ENCODE measurements at regions not wholly inside any gene's neighbourhood (a gene's known extent, or its start where the extent isn't known, plus 50 kb on each side); places are given as distances from the start of the nearest gene placed in this dataset.

DNA sequence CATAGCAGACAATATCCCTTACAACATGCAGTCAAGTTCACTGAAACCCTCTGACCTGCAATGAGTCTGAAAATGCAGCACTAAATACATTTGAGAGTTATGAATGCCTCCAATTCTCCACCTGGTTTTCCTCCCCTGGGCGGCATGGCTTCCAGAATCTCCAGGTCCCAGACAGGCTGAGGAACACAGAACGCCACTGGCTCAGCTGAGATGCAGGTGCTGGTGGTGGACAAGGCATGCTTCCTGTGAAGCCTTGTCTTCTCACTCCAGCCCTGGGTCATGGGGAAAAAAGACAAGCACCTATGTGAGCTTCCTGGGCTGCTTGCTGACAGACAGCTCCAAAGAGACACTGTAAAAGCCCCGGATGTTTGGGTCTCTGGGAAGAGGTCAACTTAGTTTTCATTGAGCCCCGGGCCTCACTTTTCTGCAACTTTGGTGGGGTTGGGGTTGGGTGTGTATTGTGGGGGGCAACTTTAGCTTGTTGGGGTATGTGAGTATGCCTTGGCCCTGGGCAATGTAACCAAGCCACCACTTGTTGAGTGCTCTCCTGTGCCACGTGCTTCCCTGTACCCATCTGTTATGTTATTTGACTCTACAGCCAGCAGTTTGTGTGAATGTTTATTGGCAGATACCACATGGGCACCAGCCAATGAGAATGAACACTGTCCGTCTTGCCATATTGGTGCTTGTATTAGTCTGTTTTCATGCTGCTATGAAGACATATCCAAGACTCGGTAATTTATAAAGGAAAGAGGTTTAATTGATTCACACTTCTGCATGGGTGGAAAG, 127.8 kb downstream of the EMX2 start:
- DNase-seq (ENCODE audit: low spot score) = no peak

GRCh38 chr10:117673230-117674010, 130.9 kb downstream of the EMX2 start:
- DNase-seq (ENCODE audit: low spot score) = no peak

DNA sequence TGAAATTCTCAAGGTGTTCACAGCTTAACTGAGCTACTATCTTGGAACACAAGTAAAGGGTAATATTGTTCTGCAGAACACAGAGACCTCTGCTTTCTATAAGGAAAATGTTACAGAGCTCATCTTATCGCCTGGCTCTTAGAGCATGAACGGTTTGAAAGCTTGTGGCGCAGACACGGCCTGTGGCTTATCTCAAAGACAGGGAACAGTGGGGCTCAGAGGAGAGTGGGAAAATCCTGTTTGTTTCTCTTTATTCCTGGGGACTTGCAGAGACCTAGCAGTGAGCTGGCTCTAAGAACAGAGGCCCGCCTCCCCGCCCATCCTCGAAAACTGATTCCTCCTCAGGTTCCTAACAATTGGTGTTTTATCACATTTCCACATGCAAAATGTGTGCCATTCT, 131.7 kb downstream of the EMX2 start:
- DNase-seq (ENCODE audit: low spot score) = no peak

DNA sequence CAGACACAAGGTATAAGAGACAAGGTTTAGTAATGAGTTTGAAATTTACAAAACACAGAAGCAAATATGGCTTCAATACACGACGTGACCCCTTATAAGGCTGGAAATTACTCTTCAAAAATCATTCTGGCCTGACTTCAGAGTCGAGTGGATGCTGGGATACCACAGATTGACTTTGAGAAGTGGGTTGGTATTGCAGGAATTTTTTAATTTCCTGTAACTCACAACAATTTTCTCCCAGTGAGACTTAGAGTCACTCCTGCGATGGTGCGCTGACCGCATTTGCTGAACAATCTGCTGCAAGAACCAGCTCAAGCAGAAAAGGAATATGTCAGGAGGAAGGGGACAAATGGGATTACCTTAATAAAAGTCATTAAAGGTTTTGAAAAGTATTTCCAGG, 132.1 kb downstream of the EMX2 start:
- DNase-seq (ENCODE audit: low spot score) = no peak

DNA sequence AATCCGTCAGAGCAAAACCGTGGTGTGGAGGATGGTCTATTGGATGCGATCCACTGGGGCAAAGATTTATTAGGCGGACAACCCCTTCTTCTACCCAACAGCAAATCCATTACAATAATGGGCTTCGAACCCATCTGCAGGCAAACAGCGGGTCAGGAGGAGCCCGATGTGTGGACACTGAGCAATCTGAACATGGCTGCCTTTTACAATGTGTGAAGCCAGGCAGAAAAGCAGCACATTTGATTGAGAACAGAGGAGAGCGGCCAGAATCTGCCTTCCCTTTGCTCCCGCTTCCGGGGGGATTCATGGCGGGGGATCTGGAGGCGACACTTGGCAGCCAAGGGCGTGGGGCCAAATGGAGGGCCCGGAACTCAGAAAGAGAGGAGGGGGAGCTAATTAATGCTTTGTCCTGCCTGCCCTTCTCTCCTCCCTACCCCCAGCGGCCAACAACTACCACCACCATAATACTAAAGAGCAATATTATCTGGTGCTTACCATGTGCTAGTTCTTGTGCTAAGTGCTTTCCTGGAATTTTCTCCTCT, 133.0 kb downstream of the EMX2 start:
- DNase-seq (ENCODE audit: low spot score) = no peak

DNA sequence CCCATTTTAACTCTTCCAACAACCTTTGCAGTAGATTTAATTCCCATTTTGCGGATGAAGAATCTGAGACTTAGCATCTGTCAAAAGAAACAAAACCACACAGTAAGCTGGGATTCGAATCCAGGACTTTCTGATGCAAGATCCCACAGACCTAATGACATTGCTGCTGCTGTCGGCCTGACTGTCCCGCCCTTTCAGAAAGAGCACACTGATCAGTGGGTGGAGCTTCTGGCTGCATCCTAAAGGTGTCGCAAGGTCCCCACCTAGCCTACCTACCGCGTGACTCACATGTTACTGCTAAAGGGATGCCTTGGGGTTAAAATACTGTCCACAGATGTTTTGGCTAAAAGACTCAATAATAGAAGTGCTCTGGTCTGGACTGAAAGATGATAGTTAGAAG, 134.7 kb downstream of the EMX2 start:
- DNase-seq (ENCODE audit: low spot score) = no peak

GRCh38 chr10:117677890-117678500, 135.4 kb downstream of the EMX2 start:
- DNase-seq (ENCODE audit: low spot score) = no peak

DNA sequence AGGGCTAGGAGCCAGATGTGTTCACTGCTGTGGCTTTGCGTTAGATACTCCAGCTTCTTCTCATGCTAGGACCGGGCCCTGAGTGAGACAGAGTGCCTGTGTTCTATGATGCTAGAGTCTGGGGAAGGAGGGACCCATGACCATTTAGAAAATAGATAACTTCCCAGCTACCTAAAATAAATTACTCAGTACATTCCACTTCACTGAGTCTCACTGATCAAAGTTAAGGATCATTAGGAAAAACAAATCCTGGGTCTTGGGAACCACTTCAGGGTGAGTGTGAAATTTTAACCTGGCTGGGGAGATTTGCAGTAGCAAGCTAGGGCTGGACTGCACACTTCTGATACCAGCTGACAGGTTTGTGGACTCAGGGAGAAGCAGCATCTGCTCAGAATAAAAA, 138.1 kb downstream of the EMX2 start:
- no peak for DNase-seq (ENCODE audit: low spot score)

GRCh38 chr10:117681104-117681503, 138.6 kb downstream of the EMX2 start:
- no peak for DNase-seq (ENCODE audit: low spot score)

DNA sequence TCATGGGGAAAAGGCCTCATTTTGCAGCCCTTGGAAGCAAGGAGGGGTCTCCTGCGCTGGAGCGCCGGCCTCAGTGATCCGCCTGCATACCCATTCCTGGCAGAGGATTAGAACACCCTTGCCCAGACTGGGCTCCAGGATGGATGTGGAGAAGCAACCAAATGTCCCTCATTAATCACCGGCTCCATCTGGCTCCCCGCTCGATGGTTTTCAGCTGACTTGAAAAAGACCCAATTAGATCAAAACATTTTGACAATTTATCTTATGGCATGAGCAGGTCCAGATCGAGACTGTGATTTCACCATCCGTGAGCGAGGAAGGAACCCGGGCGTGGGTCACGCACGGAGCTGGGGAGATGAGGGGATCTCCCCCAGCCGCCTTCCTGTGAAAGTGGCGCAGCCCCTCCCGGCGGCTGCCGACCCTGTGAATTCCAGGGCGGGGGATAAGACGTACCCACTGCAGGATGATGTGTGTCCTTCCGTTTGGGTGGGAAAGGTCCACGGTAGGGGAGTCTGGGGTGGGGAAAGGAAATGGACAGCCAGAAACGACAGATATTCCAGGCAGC, 141.6 kb downstream of the EMX2 start:
- no peak for DNase-seq (ENCODE audit: low spot score)

- DNase-seq (ENCODE audit: low spot score) = no peak
Measured at GRCh38 chr10:117684672-117685211, 142.2 kb downstream of the EMX2 start.

DNA sequence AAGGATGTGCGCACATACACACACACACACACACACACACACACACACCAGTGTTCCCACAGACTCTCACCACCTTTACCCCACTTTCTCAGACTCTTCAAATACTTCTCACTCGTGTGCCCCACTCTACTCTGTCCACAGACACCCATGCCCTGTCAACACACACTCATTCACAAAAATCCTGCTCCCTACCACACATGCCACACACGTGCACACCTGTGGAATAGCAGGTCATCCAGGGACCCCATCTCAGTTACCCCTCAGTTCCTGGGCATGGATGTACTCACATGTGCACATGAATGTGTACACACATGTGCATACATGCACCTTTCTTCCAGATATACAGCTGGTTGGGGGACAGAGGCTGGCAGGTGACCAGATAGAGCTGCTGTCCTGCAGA, 142.9 kb downstream of the EMX2 start:
- no peak for DNase-seq (ENCODE audit: low spot score)

DNA sequence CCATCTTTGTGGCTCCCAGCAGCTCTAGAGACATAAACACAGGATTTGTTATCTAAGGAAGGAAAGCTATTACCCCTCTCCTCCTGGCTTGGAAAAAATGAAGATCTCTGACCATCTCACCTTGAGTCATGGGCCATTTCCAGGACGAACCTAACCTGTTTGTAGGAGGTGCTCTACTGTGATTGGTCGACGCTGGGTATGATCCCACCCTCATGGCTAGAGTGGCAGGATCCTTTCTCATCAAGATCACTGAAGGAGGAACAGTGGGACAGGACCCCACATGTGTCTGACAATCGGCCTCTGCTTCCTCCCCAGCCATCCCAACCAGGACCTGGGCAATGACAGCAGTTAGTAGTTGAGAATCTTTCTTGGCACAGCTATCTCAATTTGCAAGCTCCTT, 144.1 kb downstream of the EMX2 start:
- no peak for DNase-seq (ENCODE audit: low spot score)

DNA sequence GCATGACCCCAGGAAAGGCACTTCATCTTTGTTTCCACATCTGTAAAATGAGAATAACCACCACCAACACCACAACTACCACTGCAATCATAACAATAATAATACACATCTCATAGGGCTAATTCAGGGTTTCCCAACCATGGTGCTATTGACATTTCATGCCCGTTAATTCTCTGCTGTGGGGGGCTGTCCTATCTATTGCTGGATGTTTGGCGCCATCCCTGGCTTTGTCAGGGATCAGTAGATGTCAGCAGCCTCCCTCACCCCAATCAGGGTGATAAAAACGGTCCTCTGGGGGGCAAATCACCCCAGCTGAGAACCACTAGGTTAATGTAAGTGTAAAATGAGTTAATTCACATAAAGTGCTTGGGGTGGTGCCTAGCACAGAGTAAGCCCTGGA, 145.8 kb downstream of the EMX2 start:
- no peak for DNase-seq (ENCODE audit: low spot score)

DNA sequence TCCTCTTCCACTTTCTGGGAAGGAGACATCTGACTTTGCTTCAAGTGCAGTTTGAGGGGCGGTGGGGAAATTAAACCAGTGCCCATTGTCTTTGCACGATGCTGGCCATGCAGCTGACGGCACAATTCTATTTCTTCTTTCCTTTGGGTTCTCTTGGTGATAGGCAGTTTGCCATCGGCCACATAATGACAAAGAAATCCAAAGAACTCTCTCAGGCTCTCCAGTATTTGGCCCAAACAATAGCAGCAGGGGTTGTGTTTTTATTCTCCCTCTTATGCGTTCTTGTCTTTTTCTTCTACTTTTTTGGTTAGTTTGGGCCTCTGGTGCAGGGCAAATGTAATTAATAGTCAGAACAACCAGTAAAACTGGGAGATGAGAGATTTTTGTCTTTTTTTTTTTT, 147.0 kb downstream of the EMX2 start:
- DNase-seq (ENCODE audit: low spot score) = no peak

DNA sequence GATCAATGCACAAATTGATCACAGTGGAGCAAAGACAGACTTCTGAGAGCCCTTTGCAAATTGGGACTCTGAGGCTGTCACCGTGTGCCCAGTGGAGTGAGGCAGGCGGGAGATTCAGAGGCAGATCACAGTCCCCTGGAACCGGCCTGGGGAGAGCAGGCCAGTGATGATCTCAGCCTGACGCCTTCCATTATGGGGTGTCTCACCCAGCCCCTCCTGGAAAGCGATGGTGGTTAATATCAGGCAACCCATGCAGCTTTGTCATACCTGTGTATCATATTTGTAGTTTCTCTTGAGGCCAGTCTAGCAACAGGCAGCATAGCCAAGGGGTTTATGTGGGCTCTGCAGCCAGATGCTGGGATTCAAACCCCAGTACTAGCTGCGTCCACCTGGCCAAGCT, 147.8 kb downstream of the EMX2 start:
- DNase-seq (ENCODE audit: low spot score) = no peak

- DNase-seq (ENCODE audit: low spot score) = no peak
Measured at GRCh38 chr10:117694190-117694589, 151.6 kb downstream of the EMX2 start.

DNA sequence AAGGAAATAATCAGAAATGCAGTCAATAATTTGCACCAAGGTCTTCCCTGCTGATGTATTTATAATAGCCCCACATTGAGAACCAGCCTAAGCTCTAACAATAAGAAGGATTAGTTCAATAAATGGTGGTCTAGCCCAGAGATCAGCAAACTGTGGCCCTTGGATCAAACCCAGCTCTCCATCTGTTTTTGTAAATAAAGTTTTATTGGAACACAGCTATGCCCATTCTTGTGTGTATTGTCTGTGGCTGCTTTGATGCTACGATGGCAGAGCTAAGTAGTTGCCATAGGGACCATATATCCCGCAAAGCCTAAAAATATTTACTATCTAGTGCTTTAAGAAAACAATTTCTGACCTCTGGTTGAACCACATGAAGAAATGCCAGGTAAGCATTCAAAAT, 154.9 kb downstream of the EMX2 start:
- no peak for DNase-seq (ENCODE audit: low spot score)

GRCh38 chr10:117698809-117699208, 156.3 kb downstream of the EMX2 start:
- no peak for DNase-seq (ENCODE audit: low spot score)

DNA sequence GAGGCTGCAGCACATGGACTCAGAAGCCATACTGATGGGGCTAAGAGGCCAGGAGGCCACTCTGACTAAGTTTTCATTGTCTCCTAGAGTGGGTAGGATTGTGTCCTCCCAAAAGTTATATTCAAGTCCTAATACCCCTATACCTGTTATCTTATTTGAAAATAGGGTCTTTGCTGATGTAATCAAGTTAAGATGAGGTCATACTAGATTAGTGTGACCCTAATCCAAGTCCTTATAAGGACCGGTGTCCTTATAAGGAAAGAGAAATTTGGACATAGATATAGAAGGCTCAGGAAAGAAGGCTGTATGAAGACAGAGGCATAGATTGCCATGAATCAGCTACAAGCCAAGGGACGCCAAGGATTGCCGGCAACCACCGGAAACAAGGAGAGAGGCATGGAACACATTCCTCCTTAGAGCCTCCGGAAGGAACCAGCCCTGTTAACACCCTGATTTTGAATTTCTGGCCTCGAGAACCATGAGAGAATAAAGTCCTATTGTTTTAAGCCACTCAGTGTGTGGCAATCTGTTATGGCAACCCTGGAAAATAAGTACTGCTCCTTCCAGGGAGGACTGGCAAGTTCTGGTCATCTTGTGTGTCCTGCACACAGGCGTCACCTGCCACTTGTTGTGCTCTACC, 157.0 kb downstream of the EMX2 start:
- no peak for DNase-seq (ENCODE audit: low spot score)

DNA sequence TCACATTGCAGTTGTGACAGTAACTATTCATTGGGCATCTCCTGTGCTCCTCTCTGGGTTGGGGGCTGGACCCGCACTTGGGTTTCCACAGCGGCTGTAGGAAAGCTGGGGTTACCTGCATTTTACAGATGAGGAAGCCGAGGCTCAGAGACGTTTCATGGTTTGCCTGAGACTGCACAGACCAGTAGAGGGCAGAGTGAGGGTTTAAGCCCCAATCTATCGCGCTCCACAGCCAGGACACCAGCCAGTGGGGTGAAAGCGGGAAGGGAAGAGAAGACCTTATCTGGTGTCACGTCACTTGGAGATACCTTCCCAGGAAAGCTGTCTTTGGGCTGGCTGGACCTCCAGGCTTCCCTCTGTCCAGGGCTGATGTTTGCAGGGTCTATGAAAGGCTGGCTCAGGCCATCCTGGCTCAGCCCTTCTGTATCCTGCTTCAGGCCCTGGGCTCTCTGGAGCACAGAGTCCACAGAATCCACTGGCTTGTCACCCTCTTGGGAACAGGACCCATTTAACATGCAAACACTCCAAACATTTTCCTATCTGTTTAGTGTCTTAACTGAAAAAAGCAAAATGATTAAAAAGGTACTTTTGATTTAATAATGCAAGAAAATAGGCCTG, 167.7 kb downstream of the EMX2 start:
- DNase-seq (ENCODE audit: low spot score) = no peak

Data from CD4-positive, alpha-beta T cell treated with Interleukin-6 at 100 ng/mL for 8 hours (primary cell).